ENCODE measurements at regions not wholly inside any gene's neighbourhood (a gene's known extent, or its start where the extent isn't known, plus 50 kb on each side); places are given as distances from the start of the nearest gene placed in this dataset.

DNA sequence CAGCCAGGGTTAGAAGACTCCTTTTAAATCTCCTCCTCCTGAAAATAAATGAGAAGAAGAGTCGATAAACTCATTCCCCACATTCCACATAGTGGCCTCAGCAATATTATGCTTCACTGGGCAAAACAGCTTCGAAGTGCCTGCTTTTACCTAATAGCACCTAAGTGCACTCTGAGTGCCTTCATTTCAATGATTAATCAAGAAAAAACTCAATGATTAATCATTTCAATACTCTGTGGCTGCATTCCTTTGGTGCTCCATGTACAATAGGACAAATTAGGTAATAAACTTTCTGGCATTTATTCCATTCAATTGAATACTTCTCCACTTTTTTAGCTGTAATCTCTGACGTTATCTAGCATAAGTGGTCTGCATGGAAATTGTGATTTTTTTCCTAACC is 174.6 kb downstream of the CCDC71L start:
- TF ChIP-seq, protein P1, sequence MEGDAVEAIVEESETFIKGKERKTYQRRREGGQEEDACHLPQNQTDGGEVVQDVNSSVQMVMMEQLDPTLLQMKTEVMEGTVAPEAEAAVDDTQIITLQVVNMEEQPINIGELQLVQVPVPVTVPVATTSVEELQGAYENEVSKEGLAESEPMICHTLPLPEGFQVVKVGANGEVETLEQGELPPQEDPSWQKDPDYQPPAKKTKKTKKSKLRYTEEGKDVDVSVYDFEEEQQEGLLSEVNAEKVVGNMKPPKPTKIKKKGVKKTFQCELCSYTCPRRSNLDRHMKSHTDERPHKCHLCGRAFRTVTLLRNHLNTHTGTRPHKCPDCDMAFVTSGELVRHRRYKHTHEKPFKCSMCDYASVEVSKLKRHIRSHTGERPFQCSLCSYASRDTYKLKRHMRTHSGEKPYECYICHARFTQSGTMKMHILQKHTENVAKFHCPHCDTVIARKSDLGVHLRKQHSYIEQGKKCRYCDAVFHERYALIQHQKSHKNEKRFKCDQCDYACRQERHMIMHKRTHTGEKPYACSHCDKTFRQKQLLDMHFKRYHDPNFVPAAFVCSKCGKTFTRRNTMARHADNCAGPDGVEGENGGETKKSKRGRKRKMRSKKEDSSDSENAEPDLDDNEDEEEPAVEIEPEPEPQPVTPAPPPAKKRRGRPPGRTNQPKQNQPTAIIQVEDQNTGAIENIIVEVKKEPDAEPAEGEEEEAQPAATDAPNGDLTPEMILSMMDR (IDR thresholded peaks at IDR 0.05): no peak
- TF ChIP-seq POLR2A (IDR thresholded peaks at IDR 0.05): no peak
